T-cell (primary cell): ENCODE measurements at regions not wholly inside any gene's neighbourhood (a gene's known extent, or its start where the extent isn't known, plus 50 kb on each side); places are given as distances from the start of the nearest gene placed in this dataset.

Source experiments
- ATAC-seq, 4 experiments: fragments of 200-7000 bp in 3 of 4; fragments of 150-1000 bp in 1 of 4; cut with Tn5 transposase; replicated peaks in 1 of 4; 1 replicate in 3 of 4; 2 replicates in 1 of 4; pipeline ENCODE4 v1.10.0; 2021; ENCODE audit warnings: moderate library complexity in 3 of 4, mild to moderate bottlenecking in 2 of 4, moderate number of reproducible peaks in 1 of 4
- CTCF ChIA-PET, 2 donors: fragments of 300-600 bp; sonication (Branson Sonifier 250); formaldehyde crosslinking; loops; one replicate each; lab custom pipeline; 2022; ENCODE audit warnings: antibody characterized with exemption in 2 of 2; lab: Charles Lee
- POLR2A ChIA-PET, 2 donors: fragments of 300-600 bp; sonication (Branson Sonifier 250); formaldehyde crosslinking; loops; one replicate each; lab custom pipeline; 2022; ENCODE audit warnings: antibody characterized with exemption in 2 of 2; lab: Charles Lee
- DNase-seq, 35 experiments: peaks; one replicate each; pipeline versions ENCODE4 v3.0.0 to v3.0.0-alpha.2; 2013 to 2023
- H3K27ac ChIP-seq: one replicate; pipeline ENCODE4 v1.5.1; 2013; ENCODE audit warnings: low read length
- H3K27me3 ChIP-seq, 2 experiments: replicated peaks in 1 of 2; 1 replicate in 1 of 2; 2 replicates in 1 of 2; pipeline versions ENCODE4 v1.6.1 to v1.7.0; 2013; ENCODE audit warnings: low read length in 1 of 2, mixed read lengths in 1 of 2; ENCODE audit not compliant: control insufficient read depth in 2 of 2, insufficient read depth in 2 of 2; ENCODE audit errors: extremely low read depth in 1 of 2
- H3K36me3 ChIP-seq, 2 donors: 1 replicate in 1 of 2; 2 replicates in 1 of 2; pipeline versions ENCODE4 v1.6.1 to v1.7.0; 2013; ENCODE audit warnings: low read length in 1 of 2; ENCODE audit not compliant: control insufficient read depth in 2 of 2, insufficient read depth in 1 of 2; ENCODE audit errors: extremely low read depth in 1 of 2
- H3K4me1 ChIP-seq, 2 experiments: 1 replicate in 1 of 2; 2 replicates in 1 of 2; pipeline versions ENCODE4 v1.6.1 to v1.7.0; 2013; ENCODE audit warnings: low read length in 2 of 2, mixed read lengths in 1 of 2; ENCODE audit not compliant: insufficient read depth in 2 of 2, control insufficient read depth in 1 of 2; ENCODE audit errors: extremely low read depth in 1 of 2
- H3K4me3 ChIP-seq, 2 donors: 1 replicate in 1 of 2; 2 replicates in 1 of 2; pipeline versions ENCODE4 v1.5.1 to v1.7.0; 2013; ENCODE audit warnings: mild to moderate bottlenecking in 2 of 2, low read length in 1 of 2, moderate library complexity in 1 of 2; ENCODE audit not compliant: control insufficient read depth in 1 of 2; ENCODE audit errors: extremely low read depth in 1 of 2
- H3K9me3 ChIP-seq: 2 replicates; pipeline ENCODE4 v1.7.0; 2013
- H3K27ac Mint-ChIP-seq, 2 donors: one replicate each; pipeline ENCODE4 v1.8.0; 2020 to 2021; ENCODE audit warnings: mild to moderate bottlenecking in 2 of 2, mixed read lengths in 2 of 2
- H3K27me3 Mint-ChIP-seq, 2 donors: one replicate each; pipeline ENCODE4 v1.8.0; 2021 to 2022; ENCODE audit warnings: mixed read lengths in 2 of 2
- H3K36me3 Mint-ChIP-seq: one replicate; pipeline ENCODE4 v1.8.0; 2021; ENCODE audit warnings: mixed read lengths
- H3K4me1 Mint-ChIP-seq, 3 donors: one replicate each; pipeline ENCODE4 v1.8.0; 2020 to 2022; ENCODE audit warnings: mixed read lengths in 3 of 3, mild to moderate bottlenecking in 1 of 3
- H3K4me3 Mint-ChIP-seq, 3 donors: one replicate each; pipeline ENCODE4 v1.8.0; 2020 to 2022; ENCODE audit warnings: mild to moderate bottlenecking in 3 of 3, mixed read lengths in 3 of 3, moderate library complexity in 3 of 3
- H3K9me3 Mint-ChIP-seq, 3 donors: one replicate each; pipeline ENCODE4 v1.8.0; 2020 to 2022; ENCODE audit warnings: mixed read lengths in 3 of 3
- WGBS: methylation state at CpG from one replicate; pipeline ENCODE4 v1.1.5; 2013; ENCODE audit warnings: missing lambda C conversion rate; ENCODE audit not compliant: insufficient coverage; 5-methylcytosine and 5-hydroxymethylcytosine counted together

DNA sequence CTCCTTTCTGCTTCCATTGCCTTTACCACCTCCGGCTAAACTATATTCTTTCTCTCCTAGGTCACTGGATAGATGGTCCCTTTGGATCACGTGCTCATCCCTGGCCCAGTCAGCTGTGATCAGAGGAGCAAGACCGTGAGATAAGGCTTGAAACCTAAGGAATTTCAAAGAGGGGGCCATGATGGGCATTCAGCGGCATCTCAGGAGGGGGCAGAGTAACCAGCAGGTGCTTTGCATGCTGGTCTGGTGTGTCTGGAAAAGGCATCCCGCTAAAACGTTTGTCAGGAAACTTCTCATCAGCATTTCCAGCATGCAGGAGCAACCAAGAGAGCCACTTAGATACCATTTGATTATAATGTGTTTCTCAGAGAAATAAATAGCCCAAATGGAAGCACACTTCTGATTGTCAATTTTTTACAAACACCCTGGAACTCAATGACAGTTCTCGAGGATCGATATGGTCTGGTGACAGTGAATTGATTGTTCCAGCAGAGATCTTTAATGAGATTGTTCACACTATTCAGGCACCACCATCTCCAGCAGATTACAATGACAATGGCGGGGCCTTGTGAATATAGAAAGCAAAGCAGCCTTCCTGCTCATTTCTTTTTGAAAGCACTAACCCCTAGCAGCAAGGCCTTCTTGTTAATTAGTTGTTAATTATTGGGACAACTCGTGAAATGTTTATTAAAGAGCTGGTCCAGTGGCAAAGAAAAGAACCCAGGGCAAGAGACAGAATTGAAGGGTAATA, 327.1 kb downstream of the PTTG2 start:
- DNase-seq (no peak), ATAC-seq (no peak)
- Mint-ChIP-seq H3K4me1 (peaks cover 0 to 17% (median 3%) of the 10 kb centered on the region in 3 donors), H3K27ac (no peak overlapping the region), H3K4me3 (no peak overlapping the region), H3K9me3 (no peaks in the 10 kb centered on the region), H3K36me3 (no peaks in the 10 kb centered on the region), H3K27me3 (no peaks in the 10 kb centered on the region)
- Histone ChIP-seq H3K27me3 (no peaks in the 10 kb centered on the region), H3K4me3 (no peak overlapping the region), H3K9me3 (no peaks in the 10 kb centered on the region), H3K27ac (no peak overlapping the region), H3K36me3 (no peaks in the 10 kb centered on the region), H3K4me1 (no peaks in the 10 kb centered on the region)
- POLR2A ChIA-PET, result no interaction called here
- 96% methylated on average over 4 of the region's 10 CpGs for WGBS
- CTCF ChIA-PET, result no interaction called here

GRCh38 chr4:38289553-38289952, 329.4 kb downstream of the PTTG2 start:
- WGBS, result 71% methylated on average over 1 of the region's 1 CpG

GRCh38 chr4:38290366-38290765, 330.2 kb downstream of the PTTG2 start:
- no peaks in the 10 kb centered on the region for H3K27me3 Mint-ChIP-seq
- no peak for DNase-seq
- Histone ChIP-seq H3K4me1 (no peaks in the 10 kb centered on the region), H3K27ac (no peak overlapping the region), H3K36me3 (no peaks in the 10 kb centered on the region), H3K4me3 (no peak overlapping the region), H3K27me3 (no peaks in the 10 kb centered on the region), H3K9me3 (peaks cover 2% of the 10 kb centered on the region)
- peaks cover 9 to 19% (median 16%) of the 10 kb centered on the region in 3 donors for H3K9me3 Mint-ChIP-seq
- no peak overlapping the region for H3K4me3 Mint-ChIP-seq
- WGBS, result 33% methylated on average over 1 of the region's 3 CpGs
- ChIA-PET CTCF (interaction anchor here (0.5 to 0.6 kb wide), 2 partner anchors 132 to 540 kb away, joined by 3 read pairs; no protein-coding TSS in a partner anchor), POLR2A (no interaction called here)
- no peak overlapping the region for H3K27ac Mint-ChIP-seq
- H3K4me1 Mint-ChIP-seq, result peaks cover 0 to 3% (median 0%) of the 10 kb centered on the region in 3 donors
- H3K36me3 Mint-ChIP-seq, result peaks cover 5% of the 10 kb centered on the region
- ATAC-seq, result no peak

More at GRCh38 chr4:38289553-38289952, 329.4 kb downstream of the PTTG2 start:
- ChIA-PET POLR2A (no interaction called here), CTCF (no interaction called here)
- Histone ChIP-seq H3K36me3 (no peaks in the 10 kb centered on the region), H3K9me3 (peaks cover 2% of the 10 kb centered on the region), H3K4me3 (no peak overlapping the region), H3K27me3 (no peaks in the 10 kb centered on the region), H3K4me1 (no peaks in the 10 kb centered on the region), H3K27ac (no peak overlapping the region)
- H3K36me3 Mint-ChIP-seq, result peaks cover 5% of the 10 kb centered on the region
- no peak for DNase-seq
- H3K4me3 Mint-ChIP-seq, result no peak overlapping the region
- no peak overlapping the region for H3K27ac Mint-ChIP-seq
- peaks cover 0 to 11% (median 0%) of the 10 kb centered on the region in 3 donors for H3K4me1 Mint-ChIP-seq
- peaks cover 6 to 16% (median 16%) of the 10 kb centered on the region in 3 donors for H3K9me3 Mint-ChIP-seq
- no peak for ATAC-seq
- no peaks in the 10 kb centered on the region for H3K27me3 Mint-ChIP-seq

GRCh38 chr4:38290914-38291313, 330.7 kb downstream of the PTTG2 start:
- no peak overlapping the region for H3K27ac Mint-ChIP-seq
- no peaks in the 10 kb centered on the region for H3K27me3 Mint-ChIP-seq
- no peaks in the 10 kb centered on the region for H3K36me3 ChIP-seq
- ChIA-PET POLR2A (no interaction called here), CTCF (interaction anchor here (0.5 to 0.6 kb wide), 2 partner anchors 132 to 540 kb away, joined by 3 read pairs; no protein-coding TSS in a partner anchor)
- H3K4me1 Mint-ChIP-seq, result no peaks in the 10 kb centered on the region
- 83% methylated on average over 1 of the region's 1 CpG for WGBS
- H3K9me3 Mint-ChIP-seq, result peaks cover 9 to 19% (median 16%) of the 10 kb centered on the region in 3 donors
- no peak overlapping the region for H3K4me3 ChIP-seq
- ATAC-seq (no peak), DNase-seq (no peak)
- H3K36me3 Mint-ChIP-seq, result peaks cover 5% of the 10 kb centered on the region
- H3K27me3 ChIP-seq, result no peaks in the 10 kb centered on the region
- H3K4me3 Mint-ChIP-seq, result no peak overlapping the region
- peaks cover 2% of the 10 kb centered on the region for H3K9me3 ChIP-seq
- H3K4me1 ChIP-seq, result no peaks in the 10 kb centered on the region
- no peak overlapping the region for H3K27ac ChIP-seq

DNA sequence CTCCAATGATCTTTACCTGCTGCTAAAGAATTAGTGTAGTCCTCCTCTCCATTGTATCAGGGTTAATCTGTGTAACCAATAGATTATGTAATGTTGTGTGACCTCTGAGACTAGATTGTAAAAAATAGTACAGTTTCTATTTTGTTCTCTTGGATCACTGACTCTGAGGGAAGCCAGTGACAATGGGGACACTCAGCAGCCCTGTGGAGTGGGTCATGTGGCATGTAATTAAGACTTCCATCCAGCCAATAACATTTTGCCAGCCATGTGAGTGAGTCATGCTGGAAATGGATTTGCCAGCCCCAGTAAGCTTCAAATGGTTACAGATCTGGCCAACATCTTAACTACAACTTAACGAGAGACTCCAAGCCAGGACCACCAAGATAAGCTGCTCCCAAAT, 332.3 kb downstream of the PTTG2 start:
- H3K4me3 Mint-ChIP-seq, result no peak overlapping the region
- H3K9me3 Mint-ChIP-seq, result peaks cover 15 to 26% (median 16%) of the 10 kb centered on the region in 3 donors
- H3K27ac Mint-ChIP-seq, result no peak overlapping the region
- no CpG with 5 or more reads among the region's 1 CpG for WGBS
- ATAC-seq (no peak), DNase-seq (no peak)
- ChIA-PET CTCF (no interaction called here), POLR2A (no interaction called here)
- H3K27ac ChIP-seq, result no peak overlapping the region
- H3K4me1 Mint-ChIP-seq, result no peaks in the 10 kb centered on the region
- H3K9me3 ChIP-seq, result peaks cover 2% of the 10 kb centered on the region
- peaks cover 5% of the 10 kb centered on the region for H3K36me3 Mint-ChIP-seq
- H3K36me3 ChIP-seq, result no peaks in the 10 kb centered on the region
- H3K4me3 ChIP-seq, result no peak overlapping the region
- H3K27me3 ChIP-seq, result no peaks in the 10 kb centered on the region
- no peaks in the 10 kb centered on the region for H3K4me1 ChIP-seq
- H3K27me3 Mint-ChIP-seq, result no peaks in the 10 kb centered on the region

GRCh38 chr4:38294238-38294637, 334.0 kb downstream of the PTTG2 start:
- peaks cover 21 to 35% (median 23%) of the 10 kb centered on the region in 3 donors for H3K9me3 Mint-ChIP-seq
- no CpG with 5 or more reads among the region's 1 CpG for WGBS
- H3K27me3 Mint-ChIP-seq, result no peaks in the 10 kb centered on the region
- DNase-seq (no peak), ATAC-seq (no peak)
- no peak overlapping the region for H3K27ac Mint-ChIP-seq
- Histone ChIP-seq H3K4me3 (no peak overlapping the region), H3K4me1 (no peaks in the 10 kb centered on the region), H3K9me3 (peaks cover 2% of the 10 kb centered on the region), H3K36me3 (no peaks in the 10 kb centered on the region), H3K27ac (no peak overlapping the region), H3K27me3 (no peaks in the 10 kb centered on the region)
- CTCF ChIA-PET, result no interaction called here
- no peaks in the 10 kb centered on the region for H3K4me1 Mint-ChIP-seq
- peaks cover 10% of the 10 kb centered on the region for H3K36me3 Mint-ChIP-seq
- H3K4me3 Mint-ChIP-seq, result no peak overlapping the region
- POLR2A ChIA-PET, result no interaction called here
